HL-60/S4 treated with phorbol 12-myristate 13-acetate at 8.2 ng/mL for 4 days and 3 days (cell line): ENCODE measurements at regions not wholly inside any gene's neighbourhood (a gene's known extent, or its start where the extent isn't known, plus 50 kb on each side); places are given as distances from the start of the nearest gene placed in this dataset.
"Not testable (repeated sequence)": the region's sequence is repeated elsewhere in the genome, so short reads cannot be mapped to it uniquely, and the experiment has no call there.

ENCODE experiments used
- in situ Hi-C: fragments of 300-500 bp; cut with MboI; formaldehyde crosslinking; loops from 2 replicates; pipeline ENCODE4 v1.15.0; 2022; ENCODE audit warnings: low sequenced_read_pairs

DNA sequence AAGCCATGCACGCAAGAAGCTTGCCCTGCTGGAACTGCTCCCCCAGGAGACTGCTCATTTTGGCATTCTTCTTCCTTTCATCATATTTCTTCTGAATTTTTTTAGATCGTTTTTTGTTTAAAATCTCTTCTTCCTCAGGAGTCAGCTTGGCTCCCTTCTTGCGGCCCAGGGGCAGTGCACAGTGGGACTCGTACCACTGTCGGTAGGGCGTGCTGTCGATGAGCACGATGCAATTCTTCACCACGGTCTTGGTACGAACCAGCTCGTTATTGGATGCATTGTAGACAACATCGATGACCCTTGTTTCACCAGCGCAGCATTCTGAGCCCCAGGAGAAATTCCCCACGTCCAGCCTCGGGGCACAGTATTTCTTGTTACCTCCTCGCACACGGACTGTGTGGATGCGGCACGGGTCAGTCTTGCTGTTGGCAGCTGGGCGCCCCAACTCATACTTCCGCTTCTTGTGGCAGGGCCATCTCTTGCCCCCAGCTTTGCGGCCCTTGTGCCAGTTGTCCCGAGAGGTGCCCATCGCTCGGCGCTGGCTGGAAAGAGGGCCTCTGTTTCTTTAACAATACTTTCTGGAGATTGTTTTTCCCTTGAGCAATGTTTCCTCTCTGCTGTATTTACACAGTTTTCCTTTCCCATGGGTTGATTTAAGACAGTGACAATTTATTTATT lies 452.4 kb downstream of the TMEM121 start:
- in situ Hi-C loops: no loop called here

DNA sequence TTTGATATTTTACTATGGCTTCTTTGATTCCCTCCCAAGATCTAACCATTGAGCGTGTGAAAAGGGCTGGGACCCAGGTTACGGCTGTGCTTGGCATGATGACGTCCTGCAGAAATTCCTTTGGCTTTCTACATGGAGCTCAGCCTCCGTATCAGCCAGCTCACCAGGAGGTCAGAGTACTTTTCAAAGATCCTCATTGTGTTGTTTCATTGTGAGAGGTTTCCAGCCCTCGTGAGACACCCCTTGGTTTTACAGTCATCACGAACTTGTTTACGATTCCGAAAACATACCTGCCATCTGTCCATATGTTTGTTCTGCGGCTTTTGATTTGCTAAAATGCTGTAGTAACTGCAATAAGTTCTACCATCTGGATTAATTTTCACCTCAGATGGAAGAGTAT lies 453.1 kb downstream of the TMEM121 start:
- in situ Hi-C loops: no loop called here

DNA sequence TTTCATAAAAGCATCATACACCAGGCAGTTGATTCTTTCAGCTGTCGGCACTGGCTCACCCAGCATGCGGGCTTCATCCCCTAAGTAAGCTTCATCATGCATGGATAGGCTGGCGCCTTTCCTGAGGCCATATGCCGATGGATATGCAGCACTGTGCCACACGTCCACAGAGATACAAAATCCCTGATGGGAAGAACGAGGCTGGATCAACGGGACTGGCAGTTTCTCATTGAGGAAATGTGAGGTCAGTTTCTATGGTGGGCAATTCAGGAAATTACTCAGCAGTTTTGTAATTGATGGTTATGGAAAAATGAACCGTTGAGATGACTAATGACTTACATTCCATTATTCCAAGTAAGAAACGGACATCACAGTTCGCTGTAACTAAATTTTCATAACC lies 453.8 kb downstream of the TMEM121 start:
- in situ Hi-C loops: no loop called here

DNA sequence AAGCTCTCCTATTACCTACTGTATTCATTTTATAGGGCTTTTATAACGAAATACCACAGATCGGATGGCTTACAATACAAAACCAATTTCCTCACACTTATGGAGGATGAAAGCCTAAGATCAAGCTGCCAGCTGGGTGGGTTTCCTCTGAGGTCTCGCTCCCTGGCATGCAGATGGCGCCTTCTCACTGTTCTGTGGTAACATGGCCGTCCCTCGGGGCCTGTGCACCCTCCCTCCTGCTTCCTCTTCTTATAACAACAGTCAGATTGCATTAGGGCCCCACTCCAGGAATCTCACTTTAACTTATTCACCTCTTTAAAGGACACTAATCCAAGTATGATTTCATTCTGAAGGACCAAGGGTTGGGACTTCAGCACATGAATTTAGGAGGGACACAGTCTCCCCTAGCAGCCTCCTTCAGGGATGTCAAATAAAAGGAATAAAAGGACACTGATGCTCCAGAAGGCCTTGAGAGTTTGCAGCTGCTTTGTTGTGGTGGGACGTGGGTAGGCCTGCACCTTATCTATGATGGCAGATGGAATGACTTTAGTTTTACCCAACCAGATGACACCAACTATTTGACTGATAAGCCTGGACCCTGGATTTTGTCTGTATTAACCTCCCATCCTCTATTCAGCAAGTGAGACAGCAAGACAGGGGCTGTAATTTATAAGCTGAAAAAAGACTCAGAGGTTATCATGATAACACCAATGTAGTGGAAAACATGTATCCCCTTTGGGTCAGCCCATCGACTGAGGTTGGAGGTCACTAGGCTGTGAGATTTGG lies 455.3 kb downstream of the TMEM121 start:
- in situ Hi-C loops: not testable (repeated sequence)

DNA sequence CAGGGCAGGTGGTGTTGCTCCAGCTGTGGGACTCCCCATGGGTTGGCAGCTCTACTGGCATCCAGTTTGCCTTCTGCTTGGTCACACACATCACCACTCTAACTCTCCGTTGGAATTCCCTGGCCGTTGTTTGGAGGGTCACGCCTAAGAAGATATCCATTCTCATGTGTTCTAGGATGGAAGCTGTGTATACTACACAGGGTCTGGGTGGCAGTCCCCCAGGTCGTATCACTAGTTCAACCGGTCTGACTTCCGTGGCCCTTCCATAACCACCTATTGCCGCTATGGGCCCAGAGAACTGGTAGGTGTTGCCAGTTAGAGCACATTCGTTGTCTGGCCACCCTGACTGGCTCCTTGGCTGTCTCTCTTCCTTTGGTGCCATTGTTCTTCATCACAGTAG lies 456.3 kb downstream of the TMEM121 start:
- in situ Hi-C loops: no loop called here

DNA sequence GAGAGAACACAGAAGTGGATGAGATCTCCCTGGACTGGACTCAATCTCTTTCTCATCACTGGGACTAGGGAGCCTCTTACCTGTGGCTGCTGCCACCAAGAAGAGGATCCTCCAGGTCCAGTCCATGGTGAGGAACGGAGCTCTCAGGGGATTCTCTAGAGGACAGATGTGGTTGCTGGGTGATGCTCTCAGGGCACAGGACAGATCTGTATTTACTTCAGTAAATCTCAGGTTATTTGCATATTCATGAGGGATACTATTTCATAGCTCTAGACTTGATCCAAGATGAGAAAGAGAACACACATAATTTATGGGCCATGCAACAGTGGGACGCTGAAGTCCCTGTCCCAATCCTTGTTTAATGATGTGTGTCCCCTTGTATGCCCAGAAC lies 460.5 kb downstream of the TMEM121 start:
- in situ Hi-C loops: no loop called here

DNA sequence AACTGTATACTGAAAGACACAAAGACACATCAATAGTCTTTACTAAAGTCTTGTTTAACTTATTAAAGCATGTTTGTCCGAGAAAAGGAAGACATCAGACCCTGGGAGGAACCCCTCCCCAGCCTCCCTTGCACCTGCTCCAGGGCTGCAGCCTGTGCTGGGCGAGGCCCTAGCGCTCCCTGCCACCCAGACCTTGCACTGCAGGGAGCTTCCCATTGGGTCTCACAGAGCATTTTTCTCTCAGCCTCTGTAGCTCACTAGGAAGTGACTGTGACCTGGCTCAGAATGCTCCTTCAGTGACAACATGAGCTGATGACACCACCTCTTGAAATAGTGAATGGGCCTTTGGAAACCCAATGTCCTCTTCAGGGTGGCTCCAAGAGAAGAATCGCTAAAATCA lies 461.2 kb downstream of the TMEM121 start:
- in situ Hi-C loops: no loop called here

DNA sequence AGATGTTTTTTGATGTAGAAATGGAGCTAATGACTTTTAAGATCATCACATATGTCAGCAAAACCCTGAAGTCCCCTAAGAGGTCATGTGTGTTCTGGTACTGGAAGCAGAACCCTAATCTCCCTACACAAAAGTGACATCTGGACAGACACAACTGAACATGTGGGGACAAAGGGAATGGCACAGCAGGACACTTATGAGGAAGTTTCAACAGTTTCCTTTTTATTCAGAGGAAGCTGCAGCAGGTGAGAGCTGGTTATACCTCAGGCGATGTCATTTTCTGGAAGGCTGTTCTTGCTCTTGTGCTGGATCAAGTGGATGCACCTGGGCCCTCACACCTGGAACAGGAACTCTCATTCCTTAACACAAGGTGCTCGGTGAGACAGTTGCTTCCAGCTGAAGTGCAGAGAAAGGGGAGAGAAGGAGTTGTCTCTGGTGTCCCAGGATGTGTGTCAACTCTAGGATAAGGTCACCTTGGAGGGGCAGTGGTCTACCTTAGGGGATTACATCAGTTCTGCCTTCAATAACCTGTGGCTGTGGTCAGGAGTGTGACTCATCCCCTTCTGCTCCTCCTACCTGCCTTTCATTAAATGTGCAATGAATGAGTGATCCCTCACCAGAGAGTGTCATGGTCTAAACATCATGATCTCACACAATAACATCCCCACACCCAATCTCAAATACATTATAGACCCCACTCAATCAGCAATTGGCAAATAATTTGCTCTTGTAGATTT lies 463.4 kb downstream of the TMEM121 start:
- in situ Hi-C loops: no loop called here

DNA sequence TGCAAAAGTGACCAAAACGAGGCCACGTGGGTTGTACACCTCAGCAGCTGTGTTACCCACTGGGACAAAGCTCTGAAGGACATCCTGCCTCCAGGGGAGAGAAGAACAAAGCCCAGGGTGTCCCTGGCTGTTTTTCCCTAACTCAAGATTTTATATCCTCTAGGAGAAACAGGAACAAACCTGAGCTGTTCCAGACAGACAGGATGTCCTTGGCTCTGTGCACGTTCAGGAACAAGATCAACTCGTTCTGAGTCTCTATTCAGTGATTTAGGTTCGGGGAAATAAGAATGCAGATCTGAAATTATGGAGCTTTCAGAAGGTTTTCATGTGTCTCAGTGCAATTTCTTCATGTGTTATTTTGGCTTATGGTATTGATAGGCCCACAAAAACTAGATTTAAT lies 465.3 kb downstream of the TMEM121 start:
- in situ Hi-C loops: not testable (repeated sequence)

DNA sequence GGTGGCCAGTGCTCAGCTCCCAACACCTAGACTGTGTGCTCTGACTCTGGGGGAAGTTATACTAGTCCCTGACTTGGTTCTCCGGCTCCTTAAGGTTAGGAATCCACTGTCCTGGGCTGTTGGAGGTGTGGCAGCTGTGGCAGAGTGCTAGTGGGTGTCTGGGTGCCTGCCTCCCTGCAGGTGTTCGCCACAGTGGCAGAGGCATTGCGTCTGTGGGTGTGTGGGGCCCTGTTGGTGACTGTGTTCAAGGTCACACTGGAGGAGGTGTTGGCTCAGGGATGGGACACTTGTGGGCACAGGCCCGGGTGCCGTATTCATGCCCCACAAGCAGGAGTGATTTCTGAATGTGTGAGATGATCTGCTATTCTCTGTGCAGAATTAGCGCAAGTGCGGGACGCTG lies 467.4 kb downstream of the TMEM121 start:
- in situ Hi-C loops: no loop called here

DNA sequence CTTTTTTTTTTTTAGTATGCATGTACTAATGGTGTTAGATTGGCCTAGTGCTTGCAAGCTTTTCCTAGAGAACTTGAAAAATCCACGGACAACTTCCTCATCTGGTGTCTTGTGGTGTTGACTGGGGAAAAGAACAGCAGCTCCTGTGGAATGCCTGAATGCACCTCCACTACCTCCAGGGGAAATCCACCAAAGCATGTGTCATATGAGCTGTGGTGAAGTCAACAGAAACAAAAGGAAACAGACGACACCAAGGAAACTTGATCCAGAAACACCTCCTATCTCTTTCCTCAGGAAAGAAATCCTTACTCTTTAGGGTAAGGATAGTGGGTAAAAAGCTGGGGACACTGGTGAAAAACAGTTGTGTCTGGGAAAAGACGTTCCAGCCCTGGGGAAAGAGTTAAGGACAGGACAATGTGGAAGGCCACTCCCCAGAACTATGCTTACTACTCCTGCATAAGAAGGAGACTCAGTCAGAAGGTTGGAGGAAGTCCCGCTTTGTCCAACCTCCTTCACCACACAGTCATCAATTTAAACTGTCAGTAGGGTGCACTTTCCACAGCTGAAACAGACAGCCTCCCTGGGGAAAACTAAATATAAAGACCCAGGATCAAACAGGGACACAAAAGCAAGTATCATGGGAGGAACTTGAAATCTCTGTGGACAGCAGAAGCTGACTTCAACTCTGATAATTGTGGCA lies 468.8 kb downstream of the TMEM121 start:
- in situ Hi-C loops: not testable (repeated sequence)

DNA sequence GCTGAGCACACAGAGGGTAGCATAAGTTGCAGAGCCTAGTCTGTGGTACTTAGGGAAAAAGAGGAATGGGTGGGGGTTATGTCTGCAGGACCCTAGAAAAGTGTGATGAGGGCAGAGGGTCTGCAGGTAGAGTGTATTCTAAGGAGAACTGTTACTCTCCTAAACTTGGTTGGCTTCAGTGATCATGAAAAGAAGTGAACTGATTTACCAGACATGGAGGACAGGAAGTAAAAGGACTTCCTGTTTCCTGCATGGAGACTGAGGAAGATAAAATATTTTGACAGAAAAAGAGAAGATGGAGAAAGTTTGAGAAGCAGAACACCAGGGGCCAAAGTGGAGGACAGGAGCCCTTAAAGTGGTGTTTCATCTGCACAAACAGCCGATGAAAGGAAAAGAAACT lies 472.2 kb downstream of the TMEM121 start:
- in situ Hi-C loops: not testable (repeated sequence)

DNA sequence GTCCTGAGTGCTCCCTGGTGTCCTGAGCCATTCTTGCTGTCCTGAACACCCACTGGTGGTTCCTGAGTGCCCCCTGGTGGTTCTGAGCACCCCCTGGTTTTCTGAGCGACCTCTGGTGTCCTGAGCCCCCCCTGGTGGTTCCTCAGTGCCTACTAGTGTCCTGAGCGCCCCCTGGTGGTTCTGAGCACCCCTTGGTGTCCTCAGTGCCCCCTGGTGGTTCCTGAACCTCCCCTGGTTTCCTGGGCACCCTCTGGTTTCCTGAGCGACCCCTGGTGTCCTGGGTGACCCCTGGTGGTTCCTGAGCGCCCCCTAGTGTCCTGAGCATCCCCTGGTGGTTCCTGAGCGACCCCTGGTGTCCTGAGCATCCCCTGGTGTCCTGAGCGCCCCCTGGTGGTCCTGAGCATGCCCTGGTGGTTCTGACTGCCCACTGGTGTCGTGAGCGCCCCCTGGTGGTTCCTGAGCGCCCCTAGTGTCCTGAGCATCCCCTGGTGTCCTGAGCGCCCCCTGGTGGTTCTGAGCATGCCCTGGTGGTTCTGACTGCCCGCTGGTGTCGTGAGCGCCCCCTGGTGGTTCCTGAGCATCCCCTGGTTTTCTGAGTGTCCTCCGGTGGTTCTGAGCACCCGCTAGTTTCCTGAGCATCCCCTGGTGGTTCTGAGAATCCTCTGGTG lies 473.1 kb downstream of the TMEM121 start:
- in situ Hi-C loops: loop anchor here (25.0 kb wide), 1 partner anchor 437 kb away; no protein-coding TSS in a partner anchor

DNA sequence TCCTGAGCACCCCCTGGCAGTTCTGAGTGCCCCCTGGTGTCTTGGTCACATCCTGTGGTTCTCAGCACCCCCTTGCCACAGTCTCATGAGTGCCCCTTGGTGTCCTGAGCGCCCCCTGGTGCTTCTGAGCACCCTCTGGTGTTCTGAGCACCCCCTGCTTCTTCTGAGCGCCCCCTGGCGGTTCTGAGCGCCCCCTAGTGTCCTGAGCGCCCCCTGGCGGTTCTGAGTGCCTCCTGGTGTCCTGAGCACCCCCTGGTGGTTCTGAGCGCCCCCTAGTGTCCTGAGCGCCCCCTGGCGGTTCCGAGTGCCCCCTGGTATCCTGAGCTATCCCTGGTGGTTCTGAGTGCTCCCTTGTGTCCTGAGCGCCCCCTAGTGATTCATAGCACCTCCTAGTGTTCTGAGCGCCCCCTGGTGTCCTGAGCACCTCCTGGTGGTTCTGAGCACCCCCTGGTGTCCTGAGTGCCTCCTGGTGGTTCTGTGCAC lies 473.7 kb downstream of the TMEM121 start:
- in situ Hi-C loops: loop anchor here (25.0 kb wide), 1 partner anchor 438 kb away; no protein-coding TSS in a partner anchor

DNA sequence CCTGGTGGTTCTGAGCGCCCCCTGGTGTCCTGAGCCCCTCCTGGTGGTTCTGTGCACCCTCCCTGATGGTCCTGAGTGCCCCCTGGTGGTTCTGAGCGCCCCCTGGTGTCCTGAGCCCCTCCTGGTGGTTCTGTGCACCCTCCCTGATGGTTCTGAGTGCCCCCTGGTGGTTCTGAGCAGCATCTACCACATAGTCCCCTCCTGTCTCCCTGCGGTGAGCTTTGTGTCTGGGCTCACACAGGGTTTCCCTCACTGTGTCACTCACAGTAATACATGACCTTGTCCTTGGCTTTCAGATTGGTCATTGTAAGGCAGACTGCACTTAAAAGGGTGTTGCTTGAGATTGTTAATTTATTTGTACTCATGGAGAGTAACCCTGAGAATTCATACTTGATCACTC lies 474.9 kb downstream of the TMEM121 start:
- in situ Hi-C loops: loop anchor here (25.0 kb wide), 1 partner anchor 439 kb away; no protein-coding TSS in a partner anchor

DNA sequence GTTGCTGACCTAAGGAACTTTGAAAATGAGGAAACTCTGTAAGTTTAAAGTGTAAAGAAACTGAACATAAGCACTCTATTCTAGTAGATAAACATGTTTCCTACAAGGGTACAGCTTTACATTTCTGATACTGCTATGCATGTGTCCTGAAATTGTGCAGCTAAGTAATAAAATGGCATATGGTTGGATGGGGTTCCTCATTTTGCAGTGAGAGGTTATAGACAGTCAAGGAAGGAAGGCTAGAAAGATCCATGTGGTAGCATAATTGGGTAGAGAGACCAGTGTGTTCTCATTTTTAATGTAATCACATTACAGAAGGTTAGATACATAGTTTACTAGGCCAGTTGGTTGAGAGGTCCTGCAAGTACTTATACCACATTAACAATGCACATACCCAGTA lies 477.0 kb downstream of the TMEM121 start:
- in situ Hi-C loops: loop anchor here (25.0 kb wide), 1 partner anchor 441 kb away; no protein-coding TSS in a partner anchor

DNA sequence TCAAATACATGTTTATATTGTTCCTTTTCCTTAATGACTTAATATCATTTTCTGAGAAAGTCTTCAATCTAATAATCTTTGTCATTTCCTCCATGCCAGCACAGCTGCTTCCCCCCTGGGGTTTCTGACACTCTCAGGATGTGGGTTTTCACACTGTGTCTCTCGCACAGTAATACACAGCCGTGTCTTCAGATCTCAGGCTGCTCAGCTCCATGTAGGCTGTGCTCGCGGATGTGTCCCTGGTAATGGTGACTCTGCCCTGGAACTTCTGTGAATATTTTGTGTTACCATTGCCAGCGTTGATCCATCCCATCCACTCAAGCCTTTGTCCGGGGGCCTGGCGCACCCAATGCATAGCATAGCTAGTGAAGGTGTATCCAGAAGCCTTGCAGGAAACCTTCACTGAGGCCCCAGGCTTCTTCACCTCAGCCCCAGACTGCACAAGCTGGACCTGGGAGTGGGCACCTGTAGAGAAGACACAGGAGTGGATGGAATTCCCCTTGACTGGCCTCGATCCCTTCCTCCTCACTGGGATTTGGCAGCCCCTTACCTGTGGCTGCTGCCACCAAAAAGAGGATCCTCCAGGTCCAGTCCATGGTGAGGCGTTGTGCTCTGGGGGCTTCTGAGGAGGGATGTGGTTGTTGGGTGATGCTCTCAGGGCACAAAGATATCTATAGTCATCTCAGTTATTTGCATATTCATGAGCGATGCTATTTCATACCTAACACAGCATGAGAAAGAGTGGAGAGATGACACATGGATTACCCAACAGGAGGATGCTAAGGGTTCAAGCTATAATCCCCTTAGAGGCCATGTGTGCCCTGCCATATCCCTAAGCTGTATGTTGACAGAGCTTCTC lies 478.8 kb downstream of the TMEM121 start:
- in situ Hi-C loops: loop anchor here (25.0 kb wide), 1 partner anchor 443 kb away; no protein-coding TSS in a partner anchor

DNA sequence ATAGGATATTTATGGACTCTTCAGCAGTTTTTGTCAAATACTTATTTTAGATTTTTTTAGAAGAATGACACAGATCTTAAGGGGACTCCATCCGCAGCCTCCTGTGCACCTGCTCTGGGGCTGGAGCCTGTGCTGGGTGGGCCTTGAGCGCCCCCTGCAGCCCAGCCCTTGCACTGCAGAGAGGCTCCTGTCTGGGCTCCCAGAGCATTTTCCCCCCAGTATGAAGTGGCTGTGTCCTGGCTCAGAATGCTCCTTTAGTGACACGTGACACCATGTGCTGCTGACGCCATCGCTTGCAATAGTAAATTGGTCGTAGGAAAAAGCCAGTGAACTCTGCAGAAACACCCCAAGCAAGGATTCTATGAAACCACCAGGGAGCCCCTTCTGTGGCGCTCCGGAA lies 479.7 kb downstream of the TMEM121 start:
- in situ Hi-C loops: loop anchor here (25.0 kb wide), 1 partner anchor 444 kb away; no protein-coding TSS in a partner anchor

DNA sequence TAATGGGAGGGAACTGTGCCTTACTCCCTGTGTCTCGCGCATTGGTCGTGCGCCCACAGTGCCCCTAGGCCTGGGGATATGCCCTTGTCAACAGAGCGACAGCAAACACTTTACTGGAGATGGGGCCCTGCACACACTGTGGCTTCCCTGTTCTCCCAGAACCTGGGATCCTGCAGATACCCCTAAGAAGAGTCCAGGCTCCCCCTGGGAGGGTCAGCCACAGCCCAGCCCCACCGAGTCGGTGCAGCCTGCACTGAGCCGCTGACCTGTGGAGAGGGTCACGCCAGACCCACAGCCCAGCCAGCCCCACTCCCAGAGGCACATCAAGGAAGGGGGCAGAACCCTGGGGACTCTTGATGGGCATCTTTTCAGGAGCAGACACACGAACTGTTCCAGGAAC lies 480.3 kb downstream of the TMEM121 start:
- in situ Hi-C loops: loop anchor here (25.0 kb wide), 1 partner anchor 444 kb away; no protein-coding TSS in a partner anchor
